EH (cell line): ENCODE measurements at regions not wholly inside any gene's neighbourhood (a gene's known extent, or its start where the extent isn't known, plus 50 kb on each side); places are given as distances from the start of the nearest gene placed in this dataset.
"Not testable (repeated sequence)": the region's sequence is repeated elsewhere in the genome, so short reads cannot be mapped to it uniquely, and the experiment has no call there.

ENCODE experiments used
- DNase-seq: peaks from one replicate; pipeline ENCODE4 v3.0.0-alpha.2; 2015; ENCODE audit warnings: low read depth

- DNase-seq = no peak
Observed at GRCh38 chr3:127071597-127072001, 88.7 kb downstream of the PLXNA1 start.

DNA sequence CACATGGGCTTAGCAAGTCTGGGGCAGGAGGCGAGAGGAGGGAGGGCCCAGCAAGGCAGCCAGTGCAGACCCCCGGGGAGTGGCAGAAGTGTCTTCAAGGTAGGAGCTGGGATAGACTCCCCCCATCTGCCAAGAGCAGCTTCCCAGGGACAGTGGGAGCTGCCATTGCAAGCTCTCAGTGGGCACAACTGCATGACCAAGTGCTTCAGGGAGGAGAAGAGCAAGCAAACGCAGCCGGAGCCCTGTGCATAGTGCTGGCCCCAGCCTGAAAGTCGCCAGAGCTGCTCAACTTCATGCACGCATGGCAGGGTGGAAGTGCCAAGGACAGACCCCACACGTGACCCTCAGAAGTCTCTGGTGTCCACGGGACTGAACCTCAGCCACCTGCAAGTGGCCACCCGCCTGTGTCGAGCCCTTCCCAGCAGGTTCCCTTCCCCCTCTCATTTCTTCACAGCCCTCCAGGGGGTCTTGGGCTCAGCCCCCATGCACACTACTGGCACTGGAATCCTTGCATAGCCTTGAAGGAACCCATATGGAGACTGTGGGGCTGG, 89.4 kb downstream of the PLXNA1 start:
- no peak for DNase-seq

DNA sequence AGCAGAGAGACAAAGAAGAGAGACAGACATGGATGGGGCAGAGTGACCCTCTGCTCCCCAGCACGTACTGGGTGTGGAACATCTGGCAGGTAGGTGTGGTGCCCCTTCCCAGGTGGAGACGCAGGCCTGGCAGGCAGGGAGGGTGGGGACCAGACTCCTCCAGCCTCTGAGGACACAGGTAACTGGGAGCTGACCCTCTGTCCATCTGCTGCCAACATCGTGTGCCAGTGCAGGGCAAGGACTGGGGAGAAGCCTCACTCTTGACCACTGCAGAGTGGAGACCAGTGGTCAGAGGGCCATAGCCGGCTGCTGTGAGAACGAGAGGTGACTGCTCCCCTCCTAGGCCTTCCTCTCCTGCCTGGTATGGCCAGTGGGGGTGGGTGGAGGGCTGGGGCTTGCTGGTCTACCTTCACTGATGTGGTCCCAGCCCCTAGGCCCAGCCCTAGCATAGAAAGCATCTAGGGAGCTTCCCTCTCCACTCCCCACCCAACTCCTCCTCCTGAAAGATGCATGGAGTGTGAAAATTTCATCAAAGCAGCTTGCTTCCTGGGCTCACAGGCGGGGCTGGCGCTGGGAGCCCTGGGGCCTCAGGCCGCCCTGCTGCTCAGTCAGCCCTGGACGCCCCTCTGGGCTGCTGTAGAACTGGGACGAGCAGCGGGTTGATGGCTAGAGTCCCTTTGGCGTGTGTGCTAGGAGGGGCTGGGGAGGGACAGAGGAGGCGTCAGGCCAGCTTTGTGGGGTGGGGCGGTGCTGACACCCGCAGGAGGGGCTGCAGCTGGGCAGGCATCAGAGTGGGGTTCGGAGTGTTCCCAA, 90.3 kb downstream of the PLXNA1 start:
- no peak for DNase-seq

DNA sequence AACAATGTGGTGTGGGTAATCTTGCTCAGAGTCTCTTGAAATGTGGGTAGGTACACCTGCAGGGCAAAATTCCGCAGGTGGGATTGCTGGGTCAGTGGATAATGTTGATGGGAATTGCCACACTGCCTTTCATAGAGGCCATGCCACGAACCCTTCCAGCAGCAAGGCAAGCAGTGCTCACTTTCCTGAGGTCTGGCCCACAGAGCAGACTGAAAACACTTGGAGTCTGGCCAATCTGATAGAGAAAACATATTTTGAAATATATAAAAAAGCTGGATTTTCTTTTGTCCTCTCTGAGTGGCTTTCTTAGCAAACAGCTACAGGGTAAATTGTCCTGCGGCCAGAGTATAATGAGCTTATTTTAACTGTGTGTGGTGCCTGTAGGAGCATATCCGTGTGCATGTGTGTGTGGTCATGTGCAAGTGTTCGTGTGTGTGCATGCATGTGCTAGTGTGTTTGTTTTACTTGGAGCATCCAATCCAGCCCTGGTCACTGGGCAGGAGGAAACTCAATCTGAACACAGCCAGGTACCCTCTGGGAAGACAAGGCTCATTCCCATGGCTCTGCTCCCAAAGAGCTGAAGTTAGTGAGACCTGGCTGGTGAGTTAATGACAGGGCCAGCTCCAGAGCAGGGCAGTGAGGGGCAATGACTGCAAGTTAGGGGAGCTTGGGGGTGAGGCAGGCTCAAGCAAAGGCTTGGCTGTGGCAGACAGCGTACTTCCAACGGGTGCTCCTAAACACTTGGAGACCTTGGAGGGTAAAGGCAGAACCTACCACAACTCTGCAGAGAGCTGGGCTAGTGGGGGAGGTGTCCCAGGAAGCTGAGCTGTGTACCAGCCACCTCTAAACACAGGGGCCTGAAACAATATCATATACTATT, 91.3 kb downstream of the PLXNA1 start:
- DNase-seq = peak; percentile 7

DNA sequence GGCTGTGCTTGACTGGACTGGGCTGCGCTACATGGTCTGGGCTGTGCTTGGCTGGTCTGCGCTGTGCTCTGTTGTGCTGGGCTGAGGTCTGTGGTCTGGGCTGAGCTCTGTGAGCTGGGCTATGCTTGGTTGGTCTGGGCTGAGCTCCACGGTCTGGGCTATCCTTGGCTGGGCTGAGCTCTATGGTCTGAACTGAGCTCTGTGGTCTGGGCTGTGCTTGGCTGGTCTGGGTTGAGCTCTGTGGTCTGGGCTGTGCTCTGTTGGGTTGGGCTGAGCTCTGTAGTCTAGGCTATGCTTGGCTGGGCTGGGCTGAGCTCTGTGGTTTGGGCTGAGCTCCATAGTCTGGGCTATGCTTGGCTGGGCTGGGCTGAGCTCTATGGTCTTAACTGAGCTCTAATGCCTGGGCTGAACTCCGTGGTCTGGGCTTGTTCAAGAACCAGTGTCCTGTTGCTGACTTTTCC, 92.0 kb downstream of the PLXNA1 start:
- DNase-seq = peak; percentile 84

DNA sequence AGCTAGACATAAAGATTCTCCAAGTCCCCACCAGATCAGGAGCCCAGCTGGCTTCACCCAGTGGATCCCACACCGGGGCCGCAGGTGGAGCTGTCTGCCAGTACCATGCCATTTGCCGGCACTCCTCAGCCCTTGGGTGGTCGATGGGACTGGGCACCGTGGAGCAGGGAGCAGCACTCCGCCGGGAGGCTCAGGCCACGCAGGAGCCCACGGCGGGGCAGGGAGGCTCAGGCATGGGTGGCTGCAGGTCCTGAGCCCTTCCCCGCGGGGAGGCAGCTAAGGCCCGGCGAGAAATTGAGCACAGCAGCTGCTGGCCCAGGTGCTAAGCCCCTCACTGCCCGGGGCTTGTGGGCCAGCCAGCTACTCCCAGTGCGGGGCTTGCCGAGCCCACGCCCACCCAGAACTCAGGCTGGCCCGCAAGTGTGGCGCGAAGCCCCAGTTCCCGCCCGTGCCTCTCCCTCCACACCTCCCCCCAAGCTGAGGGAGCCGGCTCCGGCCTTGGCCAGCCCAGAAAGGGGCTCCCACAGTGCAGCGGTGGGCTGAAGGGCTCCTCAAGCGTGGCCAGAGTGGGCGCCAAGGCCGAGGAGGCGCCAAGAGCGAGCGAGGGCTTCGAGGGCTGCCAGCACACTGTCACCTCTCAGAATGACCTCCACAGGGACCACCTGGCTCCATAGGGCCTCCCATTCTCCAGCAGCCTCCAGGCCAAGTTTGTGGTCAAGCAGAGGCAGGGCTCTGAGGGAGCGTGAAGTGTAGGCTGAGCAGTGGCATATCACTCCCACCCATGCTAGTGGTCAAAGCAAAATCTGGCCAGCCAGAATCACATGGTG, 93.5 kb downstream of the PLXNA1 start:
- DNase-seq = not testable (repeated sequence)

GRCh38 chr3:127077068-127077467, 94.2 kb downstream of the PLXNA1 start:
- DNase-seq = no peak

DNA sequence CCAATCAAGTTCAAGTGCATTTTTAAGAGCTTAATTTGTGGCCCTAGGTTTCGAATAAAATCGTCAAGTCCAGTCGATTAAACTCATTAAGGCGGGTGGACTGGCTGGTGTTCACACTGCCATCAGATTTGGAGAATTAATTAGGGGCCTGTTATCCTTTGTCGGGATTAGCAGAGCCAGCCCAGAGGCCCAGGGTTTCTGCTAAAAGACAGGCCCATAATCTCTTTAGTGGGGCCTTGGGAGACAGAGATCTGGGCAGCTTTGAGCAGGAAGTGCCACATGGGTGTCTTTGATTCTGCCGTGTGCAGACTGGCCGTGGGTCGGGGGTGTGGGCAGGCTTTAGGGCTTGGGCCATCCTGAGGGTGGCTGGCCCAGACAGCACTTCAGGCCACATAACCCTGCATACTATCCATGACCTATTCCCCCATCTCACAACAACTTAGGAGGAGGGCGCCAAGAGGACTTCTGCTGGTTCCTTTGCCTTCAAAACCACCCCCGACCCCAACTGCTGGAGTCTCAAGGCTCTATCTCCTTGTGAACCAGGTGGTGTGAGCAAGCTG, 94.7 kb downstream of the PLXNA1 start:
- no peak for DNase-seq

DNA sequence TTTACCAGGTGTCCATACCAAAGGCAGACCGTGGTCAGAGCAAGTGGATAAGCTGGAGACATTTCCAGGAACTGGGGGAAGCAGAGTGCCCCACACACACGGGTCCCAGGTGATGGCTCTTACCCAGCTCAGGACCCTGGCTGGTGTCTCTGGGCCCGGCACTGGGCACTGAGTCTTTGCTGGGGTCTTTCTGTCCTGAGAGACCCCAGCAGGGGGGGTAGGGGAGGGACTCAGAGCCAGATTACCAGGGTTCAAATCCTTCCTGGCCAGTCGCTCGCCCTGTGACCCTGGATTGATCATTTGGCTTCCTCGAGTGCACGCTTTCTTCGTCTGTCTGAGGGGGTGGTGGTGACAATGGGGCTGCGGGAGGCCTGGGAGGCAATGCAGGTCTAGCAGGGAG, 95.7 kb downstream of the PLXNA1 start:
- DNase-seq = no peak

GRCh38 chr3:127079211-127079610, 96.3 kb downstream of the PLXNA1 start:
- DNase-seq = no peak

- DNase-seq = no peak
Observed at GRCh38 chr3:127081001-127081720, 98.2 kb downstream of the PLXNA1 start.

GRCh38 chr3:127082066-127082465, 99.2 kb downstream of the PLXNA1 start:
- no peak for DNase-seq

- DNase-seq = no peak
Observed at GRCh38 chr3:127083778-127084397, 101.0 kb downstream of the PLXNA1 start.

- no peak for DNase-seq
Observed at GRCh38 chr3:127084401-127084990, 101.6 kb downstream of the PLXNA1 start.

- DNase-seq = no peak
Observed at GRCh38 chr3:127085576-127085975, 102.7 kb downstream of the PLXNA1 start.

DNA sequence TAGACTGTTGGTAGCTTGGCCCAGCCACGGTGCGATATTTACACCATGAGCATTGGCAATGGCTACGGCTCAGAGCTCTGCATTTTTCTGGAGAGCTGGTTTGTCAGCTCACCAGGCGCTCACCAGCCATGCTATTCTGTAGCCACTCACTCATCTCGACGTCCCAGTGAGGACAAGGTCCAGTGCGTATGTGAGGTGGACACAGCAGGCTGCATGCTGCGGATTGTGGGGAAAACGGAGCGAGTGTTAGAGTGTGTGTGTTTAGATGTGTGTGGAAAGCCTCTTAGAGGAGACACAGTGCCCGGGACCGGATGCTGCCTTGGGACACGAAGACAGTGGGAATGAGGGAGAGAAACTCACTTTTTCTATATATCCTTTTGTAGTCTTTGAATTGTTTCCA, 103.7 kb downstream of the PLXNA1 start:
- DNase-seq = not testable (repeated sequence)

GRCh38 chr3:127087441-127087840, 104.5 kb downstream of the PLXNA1 start:
- no peak for DNase-seq

DNA sequence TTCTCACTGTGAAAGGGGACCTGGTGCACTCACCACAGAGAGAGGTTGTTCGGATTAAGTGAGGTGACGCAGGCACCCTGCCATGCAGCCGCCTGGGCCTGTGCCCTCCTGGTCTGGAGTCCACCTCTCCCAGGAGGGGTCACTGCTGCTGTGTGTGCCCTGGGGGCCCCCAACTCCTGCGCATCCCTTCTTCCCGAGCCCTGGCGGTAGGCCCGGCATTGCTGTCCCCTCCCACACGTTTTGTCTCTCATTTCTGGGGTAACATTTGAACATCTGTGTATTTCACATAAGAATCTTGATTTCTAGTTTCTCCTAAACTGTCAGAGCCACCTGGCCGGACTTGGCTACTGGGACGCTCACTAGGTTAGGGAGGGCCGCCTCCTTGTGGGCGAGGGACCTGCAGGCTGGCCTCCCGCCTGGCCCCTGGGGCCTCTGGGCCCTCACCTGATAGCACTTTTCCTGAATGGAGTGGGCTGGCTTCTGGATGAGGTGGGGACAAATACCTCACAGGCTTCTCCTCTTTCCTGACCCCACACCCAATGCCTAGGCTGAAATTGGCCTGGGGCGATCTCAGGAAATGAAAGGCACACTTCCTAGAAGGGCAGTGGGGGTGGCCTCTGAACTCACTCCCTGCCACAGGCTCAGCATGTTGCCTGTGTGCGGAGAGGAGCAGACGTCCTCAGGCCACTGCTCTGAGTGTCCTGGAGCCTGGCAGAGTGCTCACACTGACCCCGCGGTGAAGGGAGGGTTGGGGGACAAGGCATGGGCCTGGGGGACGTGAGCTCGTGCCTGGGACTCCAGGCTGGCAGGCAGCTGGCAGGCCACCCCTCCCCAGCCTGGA, 104.2 kb upstream of the PRR23E start:
- no peak for DNase-seq
